MM.1S (cell line): ENCODE measurements at regions not wholly inside any gene's neighbourhood (a gene's known extent, or its start where the extent isn't known, plus 50 kb on each side); places are given as distances from the start of the nearest gene placed in this dataset.

Experiments
- EZH2 ChIP-seq: fragments of 300-600 bp; sonication (generic); optimal IDR thresholded peaks from 2 replicates; pipeline ENCODE3; 2017; ENCODE audit warnings: low read depth, mild to moderate bottlenecking, antibody characterized with exemption, low read length, mixed read lengths
- EZH2phosphoT487 ChIP-seq: fragments of 300-600 bp; sonication (generic); IDR thresholded peaks from 2 replicates; pipeline ENCODE4 v1.6.1; 2018; ENCODE audit warnings: antibody characterized with exemption, low read length
- TF ChIP-seq, protein P1 (sequence below): fragments of 300-600 bp; sonication (generic); IDR thresholded peaks from 2 replicates; pipeline ENCODE4 v1.5.1; 2016; ENCODE audit warnings: antibody characterized with exemption, low read length, mixed read lengths

DNA sequence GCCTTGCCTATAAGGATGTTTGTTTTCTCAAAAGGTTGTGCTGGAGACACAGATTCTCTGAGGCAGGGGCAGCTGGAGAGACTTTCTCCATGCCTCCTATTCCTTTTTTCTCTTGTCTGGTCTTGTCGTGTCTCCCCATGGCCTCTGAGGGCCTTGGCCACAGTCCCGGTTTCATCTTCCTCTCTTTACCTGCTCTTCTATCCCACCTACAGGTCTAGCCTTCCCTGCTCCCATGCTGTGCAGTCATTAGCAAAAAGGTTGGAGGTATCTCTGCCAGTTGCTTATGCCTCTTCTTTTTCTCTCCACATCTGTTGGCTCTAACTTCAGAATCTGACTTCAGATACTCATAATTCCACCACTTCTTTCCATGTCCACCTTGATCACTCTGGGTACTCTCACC, 191.1 kb downstream of the IL20RB start:
- TF ChIP-seq EZH2 (no peak), EZH2phosphoT487 (no peak)
- TF ChIP-seq, protein P1, sequence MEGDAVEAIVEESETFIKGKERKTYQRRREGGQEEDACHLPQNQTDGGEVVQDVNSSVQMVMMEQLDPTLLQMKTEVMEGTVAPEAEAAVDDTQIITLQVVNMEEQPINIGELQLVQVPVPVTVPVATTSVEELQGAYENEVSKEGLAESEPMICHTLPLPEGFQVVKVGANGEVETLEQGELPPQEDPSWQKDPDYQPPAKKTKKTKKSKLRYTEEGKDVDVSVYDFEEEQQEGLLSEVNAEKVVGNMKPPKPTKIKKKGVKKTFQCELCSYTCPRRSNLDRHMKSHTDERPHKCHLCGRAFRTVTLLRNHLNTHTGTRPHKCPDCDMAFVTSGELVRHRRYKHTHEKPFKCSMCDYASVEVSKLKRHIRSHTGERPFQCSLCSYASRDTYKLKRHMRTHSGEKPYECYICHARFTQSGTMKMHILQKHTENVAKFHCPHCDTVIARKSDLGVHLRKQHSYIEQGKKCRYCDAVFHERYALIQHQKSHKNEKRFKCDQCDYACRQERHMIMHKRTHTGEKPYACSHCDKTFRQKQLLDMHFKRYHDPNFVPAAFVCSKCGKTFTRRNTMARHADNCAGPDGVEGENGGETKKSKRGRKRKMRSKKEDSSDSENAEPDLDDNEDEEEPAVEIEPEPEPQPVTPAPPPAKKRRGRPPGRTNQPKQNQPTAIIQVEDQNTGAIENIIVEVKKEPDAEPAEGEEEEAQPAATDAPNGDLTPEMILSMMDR = no peak
